ENCODE measurements at regions not wholly inside any gene's neighbourhood (a gene's known extent, or its start where the extent isn't known, plus 50 kb on each side); places are given as distances from the start of the nearest gene placed in this dataset.
"Not testable (repeated sequence)": the region's sequence is repeated elsewhere in the genome, so short reads cannot be mapped to it uniquely, and the experiment has no call there.

DNA sequence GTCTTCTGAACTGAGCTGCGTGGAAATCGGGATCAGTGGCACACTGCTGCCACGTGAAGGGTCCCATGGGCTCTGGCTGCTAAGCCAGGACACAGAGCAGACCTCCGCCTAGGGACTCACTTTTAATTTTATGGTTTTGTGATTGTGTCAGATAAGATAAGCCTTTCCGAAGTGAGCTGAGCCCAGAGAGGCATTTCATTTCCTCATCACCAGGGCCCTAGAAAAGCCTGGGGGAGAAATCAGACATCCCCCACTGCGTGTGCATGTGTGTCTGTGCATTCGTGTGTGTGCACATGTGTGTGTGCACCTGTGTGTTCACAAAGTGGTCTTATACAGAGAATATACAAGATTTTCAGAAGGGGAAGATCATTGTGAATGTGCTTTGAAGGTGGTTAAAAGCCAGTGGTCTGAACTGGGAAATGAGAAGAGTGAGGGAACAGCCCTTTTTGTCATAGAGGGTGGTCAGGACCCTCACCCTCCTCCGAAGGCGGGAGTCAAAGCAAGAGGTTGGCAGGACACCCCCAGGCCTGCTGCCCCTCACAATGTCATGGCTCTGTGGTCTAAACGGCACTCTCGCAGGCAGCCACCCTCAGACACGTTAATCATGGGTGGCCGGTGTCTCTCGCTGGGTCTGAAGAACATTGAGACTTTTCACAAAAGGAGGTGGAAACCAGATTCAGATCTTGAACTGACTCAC, 176.1 kb upstream of the PFKP start:
- DNase-seq (ENCODE audit: low read depth), result no peak

DNA sequence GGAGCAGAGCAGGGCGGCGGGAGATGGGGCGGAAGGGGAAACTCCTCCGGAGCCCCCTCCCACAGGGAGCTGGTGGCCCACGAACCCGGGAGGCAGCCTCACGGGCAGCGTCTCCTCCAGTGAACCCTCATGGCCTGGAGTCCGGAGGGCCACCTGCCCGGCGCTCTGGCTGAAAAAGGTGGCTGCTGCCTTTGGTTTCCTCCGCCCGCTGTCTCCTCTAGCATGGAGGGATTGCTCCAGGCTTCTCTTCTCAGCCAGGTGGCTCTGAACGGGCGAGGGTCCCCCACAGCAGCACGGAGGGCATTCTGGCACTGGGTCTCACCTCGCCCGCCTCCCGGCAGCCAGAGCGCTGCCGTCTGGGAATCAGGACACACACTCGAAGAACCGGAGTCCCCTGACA, 177.3 kb upstream of the PFKP start:
- no peak for DNase-seq (ENCODE audit: low read depth)

GRCh38 chr10:2888403-2889004, 178.8 kb upstream of the PFKP start:
- no peak for DNase-seq (ENCODE audit: low read depth)

GRCh38 chr10:2887391-2888070, 179.8 kb upstream of the PFKP start:
- DNase-seq (ENCODE audit: low read depth), result no peak

DNA sequence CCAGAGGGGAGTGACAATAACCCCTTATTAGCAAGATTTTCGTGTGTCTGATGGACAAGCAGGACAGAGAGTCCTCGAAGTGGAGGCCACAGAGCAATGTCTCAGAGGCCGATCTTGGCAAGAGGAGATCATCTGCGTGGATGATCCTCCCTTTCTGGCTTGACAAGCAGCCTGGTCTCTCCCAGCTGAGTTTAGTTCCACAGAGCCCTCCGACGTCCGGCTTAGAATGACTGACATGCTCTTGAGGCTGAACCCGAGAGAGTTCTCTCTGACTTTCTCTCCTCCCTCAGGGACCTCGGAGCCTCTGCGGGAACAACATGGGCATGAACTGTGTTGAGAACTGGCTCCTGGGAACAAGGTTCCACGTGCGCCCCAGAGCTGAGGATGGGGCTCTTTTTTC, 180.7 kb upstream of the PFKP start:
- no peak for DNase-seq (ENCODE audit: low read depth)

DNA sequence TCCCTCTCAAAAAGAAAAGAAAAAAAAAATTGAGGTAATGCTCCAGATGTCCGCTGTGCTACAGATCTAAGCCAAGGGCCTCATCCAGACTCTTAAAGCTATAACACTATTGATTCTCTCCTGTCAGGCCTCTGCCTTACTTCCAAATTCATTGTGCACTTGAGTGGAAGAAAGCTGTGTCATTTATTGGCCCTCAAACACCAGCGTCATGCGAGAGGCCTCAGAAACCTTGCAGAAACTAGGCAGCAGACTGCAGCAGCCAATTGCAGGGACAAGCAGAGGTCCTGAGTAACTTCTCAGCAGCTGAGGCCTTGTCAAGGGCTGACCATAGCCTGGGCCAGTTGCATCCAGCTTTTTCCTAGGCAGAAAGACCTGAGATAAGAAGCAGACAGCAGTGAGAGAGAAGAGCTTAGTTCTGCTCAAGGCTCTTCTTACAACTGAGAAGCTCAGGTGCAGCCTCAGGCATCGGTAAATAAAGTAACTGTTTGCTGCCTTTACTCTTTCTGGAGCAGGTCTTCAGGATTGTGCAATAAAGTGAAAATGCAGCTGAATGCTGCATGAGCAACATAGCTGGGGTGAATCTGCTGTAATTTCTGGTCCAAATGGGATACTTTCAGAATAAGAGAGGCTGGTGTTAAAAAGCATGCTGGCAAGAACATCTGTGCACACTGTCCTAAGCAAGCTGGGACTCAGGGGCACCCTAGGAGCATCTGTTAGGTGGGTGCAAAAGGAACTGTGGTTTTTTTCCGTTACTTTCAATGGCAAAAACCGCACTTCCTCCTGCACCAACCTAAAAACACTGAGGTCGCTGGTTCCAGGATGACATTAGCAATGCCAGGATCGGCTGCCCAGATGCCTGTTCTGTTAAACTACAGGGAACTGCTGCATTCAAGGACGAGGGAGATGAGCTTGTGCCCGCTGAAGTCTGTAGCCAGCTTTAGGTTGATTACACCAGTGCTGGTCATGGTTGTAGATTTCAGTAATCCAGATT, 181.8 kb upstream of the PFKP start:
- no peak for DNase-seq (ENCODE audit: low read depth)

DNA sequence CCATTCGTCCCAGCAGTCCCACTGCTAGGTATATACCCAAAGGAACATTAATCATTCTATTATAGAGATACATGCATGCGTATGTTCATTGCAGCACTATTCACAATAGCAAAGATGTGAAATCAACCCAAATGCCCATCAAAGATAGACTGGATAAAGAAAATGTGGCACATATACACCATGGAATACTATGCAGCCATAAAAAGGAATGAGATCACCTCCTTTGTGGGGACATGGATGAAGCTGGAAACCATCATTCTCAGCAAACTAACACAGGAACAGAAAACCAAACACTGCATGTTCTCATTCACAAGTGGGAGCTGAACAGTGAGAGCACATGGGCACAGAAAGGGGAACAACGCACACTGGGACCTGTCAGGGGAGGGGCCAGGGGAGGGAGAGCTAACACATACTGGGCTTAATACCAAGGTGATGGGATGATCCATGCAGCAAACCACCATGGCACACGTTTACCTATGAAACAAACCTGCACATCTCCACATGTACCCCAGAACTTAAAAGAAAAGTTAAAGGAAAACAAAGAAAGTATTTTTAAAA, 183.3 kb upstream of the PFKP start:
- not testable (repeated sequence) for DNase-seq (ENCODE audit: low read depth)

DNA sequence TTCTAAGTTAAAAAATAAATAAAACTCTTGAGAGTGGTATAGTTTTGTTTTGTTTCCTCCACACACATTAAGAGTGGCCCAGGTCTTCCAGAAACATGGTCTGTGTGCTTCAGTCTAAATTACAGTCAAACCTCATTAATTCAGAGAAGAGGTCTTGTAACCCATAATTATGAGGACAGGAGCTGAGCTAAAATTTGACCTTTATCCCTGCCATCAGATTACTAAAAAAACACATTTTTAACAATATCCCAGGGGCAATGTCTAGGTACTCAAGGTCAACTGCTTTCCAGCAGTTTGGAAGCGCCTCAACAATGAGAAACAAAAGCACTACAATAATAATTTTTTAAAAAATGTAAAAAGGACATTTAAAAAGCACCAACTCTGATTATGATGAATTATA, 184.1 kb upstream of the PFKP start:
- no peak for DNase-seq (ENCODE audit: low read depth)

- DNase-seq (ENCODE audit: low read depth), result no peak
Observed at GRCh38 chr10:2882628-2883027, 184.7 kb upstream of the PFKP start.

DNA sequence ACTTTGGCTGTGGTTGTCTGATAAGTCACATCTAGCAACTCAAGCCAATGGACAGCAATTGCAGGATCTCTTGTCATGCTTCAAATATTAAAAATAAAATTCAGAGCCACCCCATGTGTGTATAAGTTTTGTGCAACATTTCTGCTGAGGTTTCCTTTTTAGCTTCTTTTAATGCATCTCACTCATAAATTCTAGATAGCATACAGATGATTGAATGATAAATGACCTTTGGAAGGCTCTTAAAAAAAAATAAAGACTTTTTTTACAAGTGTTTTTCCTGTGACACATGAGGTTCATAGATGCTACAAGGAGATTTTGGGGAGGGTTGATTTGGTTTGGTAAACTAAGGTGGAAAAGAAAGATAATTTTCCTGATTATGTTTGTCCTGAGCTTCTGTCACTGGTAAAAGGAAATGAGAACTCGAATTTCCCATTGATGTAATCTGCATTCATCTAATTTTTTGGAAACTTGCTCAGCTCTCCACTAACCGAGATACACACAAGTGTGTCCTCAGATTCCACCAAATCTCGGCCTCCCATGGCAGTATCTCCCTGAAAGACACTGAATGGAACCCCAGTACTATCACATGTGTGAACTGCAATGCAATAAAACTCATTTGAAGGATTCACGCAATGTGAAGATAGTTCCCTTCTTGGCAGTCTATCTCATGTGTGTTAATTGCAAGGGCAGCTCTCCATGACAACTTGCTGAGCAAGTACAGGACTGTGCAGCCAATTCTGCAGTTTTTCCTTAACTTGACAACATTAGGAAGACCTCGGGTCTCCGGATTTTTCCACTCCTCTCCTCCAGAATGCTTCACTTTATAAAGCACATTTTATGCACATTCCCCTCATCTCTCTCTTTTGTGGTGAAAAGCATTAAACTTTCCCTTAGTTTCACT, 185.4 kb upstream of the PFKP start:
- no peak for DNase-seq (ENCODE audit: low read depth)

DNA sequence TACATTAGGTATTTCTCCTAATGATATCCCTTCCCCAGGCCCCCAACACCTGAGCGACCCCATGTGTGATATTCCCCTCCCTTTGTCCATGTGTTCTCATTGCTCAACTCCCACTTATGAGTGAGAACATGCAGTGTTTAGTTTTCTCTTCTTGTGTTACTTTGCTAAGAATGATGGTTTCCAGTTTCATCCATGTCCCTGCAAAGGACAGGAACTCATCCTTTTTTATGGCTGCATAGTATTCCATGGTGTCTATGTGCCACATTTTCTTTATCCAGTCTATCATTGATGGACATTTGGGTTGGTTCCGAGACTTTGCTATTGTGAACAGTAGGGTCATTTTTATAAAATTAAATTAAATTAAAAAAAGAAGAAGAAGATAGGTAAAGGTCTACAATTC, 187.3 kb upstream of the PFKP start:
- DNase-seq (ENCODE audit: low read depth), result not testable (repeated sequence)

DNA sequence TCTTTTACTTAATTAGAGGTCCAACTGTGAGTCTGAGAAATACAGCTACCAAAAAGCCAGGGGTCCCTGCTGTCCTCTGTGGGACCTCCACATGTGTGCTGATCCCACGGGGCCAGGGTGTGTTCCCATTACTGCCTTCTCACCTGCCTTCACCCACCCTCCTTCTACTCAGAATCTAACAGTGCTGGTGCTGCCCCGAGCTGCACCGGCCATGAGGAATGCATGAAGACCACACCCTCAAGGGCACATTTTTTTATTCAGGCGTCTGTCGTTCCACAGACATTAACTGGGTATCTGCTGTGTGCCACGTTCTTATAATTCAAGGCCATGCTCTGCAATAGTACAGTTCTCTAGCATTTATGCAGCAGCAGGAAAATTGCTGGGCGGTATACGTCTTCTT, 188.5 kb upstream of the PFKP start:
- no peak for DNase-seq (ENCODE audit: low read depth)

DNA sequence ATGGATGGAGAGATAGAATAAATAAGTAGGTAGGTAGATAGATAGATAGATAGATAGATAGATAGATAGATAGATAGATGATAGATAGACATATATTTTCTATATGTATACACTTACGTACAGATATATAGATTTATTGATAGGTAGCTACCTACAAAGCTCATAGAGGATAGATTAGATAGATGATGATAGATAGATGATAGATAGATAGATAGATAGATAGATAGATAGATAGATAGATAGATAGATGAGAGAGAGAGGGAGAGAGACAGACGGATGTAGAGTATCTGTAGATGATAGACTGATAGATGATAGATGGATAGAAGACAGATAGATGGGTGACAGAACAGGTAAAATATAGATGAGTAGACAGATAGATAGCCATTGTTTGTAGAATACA, 191.3 kb upstream of the PFKP start:
- no peak for DNase-seq (ENCODE audit: low read depth)

- no peak for DNase-seq (ENCODE audit: low read depth)
Observed at GRCh38 chr10:2874963-2875362, 192.4 kb upstream of the PFKP start.

DNA sequence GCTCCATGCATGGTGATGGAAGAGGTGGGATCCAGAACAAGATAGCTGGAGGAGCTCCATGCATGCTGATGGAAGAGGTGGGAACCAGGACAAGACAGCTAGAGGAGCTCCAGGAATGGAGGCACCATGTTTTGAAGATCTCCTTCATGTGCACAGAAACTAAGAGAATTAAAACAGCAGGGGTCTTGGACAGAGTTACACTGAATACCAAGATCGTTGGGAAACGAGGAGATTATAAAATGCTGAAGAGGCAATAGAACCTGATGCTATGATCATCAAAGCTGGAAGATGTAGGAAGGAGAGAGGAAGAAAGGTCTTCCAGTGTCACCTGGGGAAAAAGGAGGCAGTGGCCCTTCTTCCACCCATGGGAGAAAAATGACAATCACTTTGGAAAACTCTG, 193.6 kb upstream of the PFKP start:
- no peak for DNase-seq (ENCODE audit: low read depth)

DNA sequence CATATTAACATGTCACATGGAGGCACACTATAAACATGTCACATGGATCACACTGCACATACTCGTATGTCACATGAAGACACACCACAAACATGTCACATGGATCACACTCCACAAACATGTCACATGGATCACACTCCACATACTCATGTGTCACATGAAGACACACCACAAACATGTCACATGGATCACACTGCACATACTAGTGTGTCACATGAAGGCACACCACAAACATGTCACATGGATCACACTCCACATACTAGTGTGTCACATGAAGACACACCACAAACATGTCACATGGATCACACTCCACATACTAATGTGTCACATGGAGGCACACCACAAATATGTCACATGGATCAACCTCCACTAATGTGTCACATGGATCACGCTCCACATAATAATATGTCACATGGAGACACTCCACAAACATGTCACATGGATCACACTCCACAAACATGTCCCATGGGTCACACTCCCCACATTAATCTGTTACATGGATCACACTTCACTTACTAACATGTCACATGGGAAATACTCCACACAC, 195.6 kb upstream of the PFKP start:
- no peak for DNase-seq (ENCODE audit: low read depth)

DNA sequence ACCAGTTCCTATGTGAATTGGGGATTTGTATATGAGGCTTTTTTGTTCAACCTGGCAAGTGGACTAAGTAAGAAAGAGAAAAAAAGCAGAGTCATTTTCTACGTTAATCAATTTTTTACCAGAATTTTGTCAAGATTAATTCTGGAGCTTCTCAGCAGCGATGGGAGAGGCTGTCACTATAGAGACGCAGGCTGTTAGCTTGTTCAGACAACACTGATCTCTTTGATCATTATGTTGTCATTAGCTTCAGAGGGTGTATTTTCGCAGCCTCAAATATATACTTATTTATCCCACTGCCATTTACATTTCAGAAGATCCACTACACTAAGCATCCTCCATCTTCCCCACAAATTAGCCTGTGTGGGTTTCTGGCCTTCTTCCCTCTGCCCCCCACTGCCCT, 196.7 kb upstream of the PFKP start:
- no peak for DNase-seq (ENCODE audit: low read depth)

- no peak for DNase-seq (ENCODE audit: low read depth)
Observed at GRCh38 chr10:2867788-2868299, 199.5 kb upstream of the PFKP start.

DNA sequence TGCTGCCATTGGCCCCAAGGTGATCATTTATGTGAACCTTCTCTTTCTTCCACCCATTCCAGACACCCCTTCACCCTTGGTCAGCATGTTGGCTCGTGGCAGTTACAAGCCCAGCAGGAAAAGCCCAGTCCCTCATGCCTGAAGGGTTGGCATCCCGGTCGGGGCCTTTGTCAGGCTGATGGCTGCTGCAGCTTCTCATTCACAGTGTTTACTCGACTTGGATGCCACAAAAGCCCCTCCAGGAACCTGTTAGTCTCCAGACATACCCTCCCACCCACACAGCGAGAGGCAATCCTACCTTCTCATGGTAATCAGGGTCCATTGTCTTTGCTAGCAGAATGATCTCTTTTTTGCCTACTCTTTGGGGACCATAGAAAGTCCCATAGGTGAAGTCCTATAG, 200.8 kb upstream of the PFKP start:
- no peak for DNase-seq (ENCODE audit: low read depth)

DNA sequence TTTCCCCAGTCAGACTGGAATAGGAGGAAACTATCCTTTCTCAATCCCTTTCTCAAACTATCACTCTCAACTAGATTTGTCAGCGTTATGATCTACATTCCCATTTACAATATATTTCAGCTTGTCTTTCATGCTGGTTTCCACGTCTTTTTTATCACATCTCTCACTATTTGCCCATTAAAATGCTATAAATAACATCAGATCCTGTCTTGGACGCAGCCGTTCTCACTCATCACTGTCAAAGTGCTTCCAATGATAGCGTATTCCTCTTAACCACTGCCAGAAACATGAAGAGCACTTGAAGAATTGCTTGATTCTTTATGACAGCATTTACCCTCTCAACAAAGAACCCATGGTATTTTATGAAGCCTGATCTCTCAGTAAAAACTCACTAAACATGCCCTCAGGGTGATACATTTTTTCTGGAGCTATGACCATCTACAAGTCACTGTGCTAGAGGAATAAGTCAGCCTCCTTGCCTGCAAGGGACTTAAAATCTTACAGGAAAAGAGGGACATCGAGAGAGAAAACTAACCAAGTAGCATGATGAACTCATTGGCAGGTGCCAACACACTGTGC, 205.6 kb upstream of the PFKP start:
- DNase-seq (ENCODE audit: low read depth), result no peak
